T-helper 2 cell (primary cell): ENCODE measurements at regions not wholly inside any gene's neighbourhood (a gene's known extent, or its start where the extent isn't known, plus 50 kb on each side); places are given as distances from the start of the nearest gene placed in this dataset.
"Not testable (repeated sequence)": the region's sequence is repeated elsewhere in the genome, so short reads cannot be mapped to it uniquely, and the experiment has no call there.

Experiments used
- DNase-seq, 5 experiments: peaks; one replicate each; pipeline versions ENCODE4 v3.0.0 to v3.0.0-alpha.2; 2012 to 2022

DNA sequence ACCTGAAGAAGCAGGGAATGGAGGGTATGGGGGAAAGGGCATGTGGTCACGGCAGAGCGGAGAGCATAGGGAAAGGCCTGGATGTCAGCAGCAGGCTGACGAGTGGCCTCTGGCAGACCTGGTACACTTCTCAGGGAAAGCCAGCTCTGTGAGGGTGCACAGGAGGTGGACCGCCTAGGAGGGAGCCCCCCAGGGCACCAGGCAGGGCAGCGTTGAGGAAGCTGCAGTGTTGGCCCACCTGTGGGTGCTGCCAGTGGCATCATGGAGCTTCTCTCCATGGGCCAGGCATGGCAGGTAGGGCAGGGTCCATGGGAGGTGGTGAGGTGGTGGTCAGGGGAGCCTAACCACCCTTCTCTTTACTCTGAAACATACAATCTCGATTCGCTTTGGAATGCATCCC is 143.0 kb upstream of the PITX1 start:
- no peak for DNase-seq

DNA sequence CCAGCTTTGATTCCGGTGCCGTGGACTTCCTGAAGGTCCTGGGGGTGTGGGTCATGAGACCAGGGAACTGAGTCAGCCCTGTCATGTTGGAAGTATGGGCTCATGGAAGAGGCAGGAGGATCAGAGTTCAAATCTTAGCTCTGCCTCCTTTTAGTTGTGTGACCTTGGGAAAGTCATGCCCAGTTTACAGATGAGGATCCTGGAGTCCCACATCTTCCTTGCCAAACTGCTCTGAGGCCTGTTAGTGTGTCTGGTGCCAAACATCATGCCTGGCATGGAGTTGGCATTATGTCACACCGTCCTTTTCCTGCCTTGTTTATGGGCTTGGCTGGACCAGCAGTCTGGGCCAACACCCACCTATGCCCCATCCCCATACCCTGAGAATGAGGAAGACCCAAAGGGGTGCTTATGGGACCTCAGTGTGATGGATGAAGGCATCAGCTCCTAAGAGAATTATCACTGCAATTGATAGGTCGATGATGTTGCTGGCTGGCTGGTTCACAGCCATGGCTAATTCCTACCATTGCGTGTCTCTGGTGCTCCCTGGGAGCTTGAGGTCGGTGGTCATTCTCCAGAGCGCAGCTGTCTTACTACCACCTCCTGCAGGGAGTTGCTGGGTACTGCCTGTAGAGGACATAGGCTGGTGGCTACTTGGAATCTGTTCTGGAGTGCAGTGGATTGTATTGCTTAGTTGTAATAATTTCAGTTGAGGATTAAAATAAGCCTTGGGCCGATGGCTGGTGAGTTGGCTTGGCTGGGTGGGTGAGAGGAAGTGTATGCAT is 140.5 kb upstream of the PITX1 start:
- DNase-seq = no peak

DNA sequence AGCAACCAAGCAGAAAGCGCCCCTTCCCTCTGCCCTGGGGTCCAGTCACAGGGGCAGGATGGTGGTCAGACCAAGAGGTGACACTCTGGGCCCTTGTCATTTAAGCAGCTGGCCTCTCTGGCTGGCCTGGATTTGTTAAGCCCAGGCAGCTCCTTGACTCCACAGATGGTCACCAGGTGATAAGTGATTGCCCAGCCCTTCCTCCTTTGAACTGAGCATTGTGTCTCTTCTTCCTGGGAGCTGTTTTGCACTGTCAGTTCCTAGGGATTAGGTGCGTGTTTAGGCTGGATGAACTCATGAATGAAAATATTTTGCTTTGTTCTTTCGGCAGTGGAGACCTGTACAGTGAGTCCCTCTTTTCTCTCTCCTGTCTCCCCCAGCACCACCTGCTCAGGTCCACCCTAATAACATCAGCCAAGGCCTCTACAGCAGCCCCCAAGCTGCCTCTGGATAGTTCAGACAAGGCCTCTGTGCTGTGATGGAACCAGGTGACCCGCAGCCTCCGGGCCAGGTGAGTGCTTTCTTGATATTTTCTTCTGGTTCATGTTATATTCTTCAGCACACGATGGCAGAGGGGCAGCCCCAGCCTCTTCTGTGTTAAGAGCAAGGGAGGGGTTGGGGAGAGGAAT is 139.7 kb upstream of the PITX1 start:
- no peak for DNase-seq

DNA sequence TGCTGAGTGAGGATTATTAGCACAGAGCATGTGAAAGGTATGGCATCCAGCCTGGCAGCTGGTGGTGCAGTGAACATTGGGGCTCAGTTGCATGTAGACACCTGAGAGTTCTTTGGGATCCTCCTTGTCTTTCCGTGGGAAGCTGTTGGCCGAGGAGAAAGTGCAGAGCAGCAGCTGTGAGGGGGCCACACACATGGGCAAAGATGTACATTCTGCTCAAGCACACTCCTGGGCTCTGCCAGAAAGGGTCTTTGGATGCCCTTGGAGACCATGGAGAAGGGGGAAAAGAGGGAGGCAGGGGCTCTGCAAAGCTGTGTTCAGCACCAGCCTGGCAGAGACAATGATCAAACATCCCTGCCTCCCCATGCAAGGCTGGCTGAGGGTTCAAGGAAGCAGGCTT is 138.7 kb upstream of the PITX1 start:
- DNase-seq = no peak

DNA sequence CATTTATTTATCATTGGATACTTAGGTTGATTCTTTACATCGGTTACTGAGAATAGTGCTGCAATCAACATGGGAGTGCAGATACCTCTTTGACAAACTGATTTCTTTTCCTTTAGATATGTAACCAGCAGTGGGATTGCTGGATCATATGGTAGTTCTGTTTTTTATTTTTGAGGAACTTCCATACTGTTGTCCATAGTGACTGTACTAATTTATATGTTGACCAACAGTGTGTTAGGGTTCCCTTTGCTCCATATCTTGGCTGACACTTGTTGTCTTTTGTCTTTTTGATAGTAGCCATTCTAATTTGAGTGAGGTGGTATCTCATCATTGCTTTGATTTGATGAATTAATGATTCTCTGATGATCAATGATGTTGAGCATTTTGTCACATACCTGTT is 137.3 kb upstream of the PITX1 start:
- DNase-seq = no peak

DNA sequence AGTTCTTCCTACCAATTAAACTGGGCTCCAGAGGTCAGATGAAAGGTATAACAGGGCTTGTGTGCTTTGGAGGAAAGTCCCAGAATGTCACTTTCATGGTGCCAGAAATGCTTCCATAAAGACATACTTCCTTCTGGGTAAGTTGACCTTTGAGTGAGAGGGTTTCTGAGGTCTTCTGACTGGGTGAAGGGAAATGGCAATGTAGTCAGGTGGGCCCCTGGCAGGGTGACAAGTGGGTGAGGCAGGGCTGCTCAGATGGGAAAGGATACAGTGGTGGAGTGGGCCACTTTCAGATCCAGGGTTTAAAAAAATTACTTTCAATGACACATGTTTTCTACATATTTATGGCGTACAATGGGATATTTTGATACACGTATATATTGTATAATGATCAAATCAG is 136.5 kb upstream of the PITX1 start:
- no peak for DNase-seq

DNA sequence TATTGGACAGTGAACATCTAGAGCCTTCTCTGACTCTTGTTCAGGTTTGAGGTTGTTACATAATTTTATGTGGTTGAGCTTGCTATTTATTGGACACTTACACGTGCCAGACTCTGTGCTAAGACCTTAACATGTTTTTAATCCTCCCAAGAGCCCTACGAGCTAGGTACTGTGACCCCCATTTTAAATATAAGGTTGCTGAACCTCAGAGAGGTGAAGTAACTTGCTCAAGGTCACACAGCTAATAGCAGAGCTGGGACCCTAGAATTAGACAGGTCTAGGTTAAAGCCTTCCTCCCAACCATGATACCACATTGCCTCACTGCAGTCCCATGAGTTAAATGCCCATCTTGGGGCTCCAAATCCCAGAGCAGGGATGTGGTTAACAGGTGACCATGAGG is 135.7 kb upstream of the PITX1 start:
- no peak for DNase-seq

DNA sequence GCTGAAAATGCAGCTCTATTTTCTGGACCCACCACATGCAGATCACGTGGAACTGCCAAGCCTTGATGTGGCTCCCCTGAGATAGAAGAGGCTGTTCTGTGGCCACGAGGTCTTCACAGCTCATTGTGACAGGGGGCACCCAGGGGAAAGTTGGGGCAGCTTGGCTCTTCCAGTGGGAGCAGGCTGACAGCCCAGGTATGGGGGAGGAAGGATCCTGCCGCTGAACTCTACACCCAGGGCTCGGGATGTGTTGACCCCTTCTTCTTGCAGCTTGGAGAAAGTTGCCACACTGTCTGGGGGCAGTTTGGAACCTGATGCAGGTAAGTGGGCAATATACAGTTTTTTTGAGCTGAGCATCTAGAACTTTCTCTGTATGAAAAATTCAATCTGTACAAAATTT is 133.6 kb upstream of the PITX1 start:
- DNase-seq = no peak

DNA sequence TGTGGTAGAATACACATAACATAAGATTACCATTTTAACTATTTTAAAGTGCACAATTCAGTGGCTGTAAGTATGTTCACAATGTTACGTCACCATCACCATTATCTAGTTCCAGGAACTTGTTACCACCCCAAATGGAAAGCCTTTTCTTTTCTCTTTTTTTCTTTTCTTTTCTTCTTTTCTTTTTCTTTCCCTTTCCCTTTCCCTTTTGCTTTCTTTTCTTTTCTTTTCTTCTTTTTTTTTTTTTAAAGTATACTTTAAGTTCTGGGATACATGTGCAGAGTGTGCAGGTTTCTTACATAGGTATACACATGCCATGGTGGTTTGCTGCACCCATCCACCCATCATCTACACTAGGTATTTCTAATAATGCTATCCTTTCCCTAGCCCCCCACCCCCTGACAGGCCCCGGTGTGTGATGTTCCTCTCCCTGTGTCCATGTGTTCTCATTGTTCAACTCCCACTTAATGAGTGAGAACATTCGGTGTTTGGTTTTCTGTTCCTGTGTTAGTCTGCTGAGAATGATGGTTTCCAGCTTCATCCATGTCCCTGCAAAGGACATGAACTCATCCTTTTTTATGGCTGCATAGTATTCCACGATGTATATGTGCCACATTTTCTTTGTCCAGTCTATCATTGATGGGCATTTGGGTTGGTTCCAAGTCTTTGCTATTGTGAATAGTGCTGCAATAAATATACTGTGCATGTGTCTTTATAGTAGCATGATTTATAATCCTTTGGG is 131.0 kb upstream of the PITX1 start:
- DNase-seq = not testable (repeated sequence)

DNA sequence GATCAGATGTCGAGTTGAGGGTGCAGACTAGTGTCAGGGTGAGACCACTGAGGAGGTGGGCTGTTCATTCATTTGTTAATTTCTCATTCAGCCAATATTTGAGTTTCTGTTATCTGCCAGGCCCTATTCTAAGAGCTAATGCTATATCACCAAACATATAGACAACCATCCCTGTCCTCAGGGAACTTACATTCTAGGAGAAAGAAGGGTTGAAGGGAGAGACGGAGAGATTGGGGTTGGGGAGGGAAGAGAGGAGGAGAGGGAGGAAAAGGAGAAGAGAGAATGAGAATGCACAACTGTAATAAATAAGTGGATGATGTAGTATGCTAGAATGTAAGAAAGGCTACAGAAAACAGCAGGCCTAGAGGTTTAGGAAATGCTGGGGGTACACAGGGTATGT is 129.9 kb upstream of the PITX1 start:
- DNase-seq = no peak

DNA sequence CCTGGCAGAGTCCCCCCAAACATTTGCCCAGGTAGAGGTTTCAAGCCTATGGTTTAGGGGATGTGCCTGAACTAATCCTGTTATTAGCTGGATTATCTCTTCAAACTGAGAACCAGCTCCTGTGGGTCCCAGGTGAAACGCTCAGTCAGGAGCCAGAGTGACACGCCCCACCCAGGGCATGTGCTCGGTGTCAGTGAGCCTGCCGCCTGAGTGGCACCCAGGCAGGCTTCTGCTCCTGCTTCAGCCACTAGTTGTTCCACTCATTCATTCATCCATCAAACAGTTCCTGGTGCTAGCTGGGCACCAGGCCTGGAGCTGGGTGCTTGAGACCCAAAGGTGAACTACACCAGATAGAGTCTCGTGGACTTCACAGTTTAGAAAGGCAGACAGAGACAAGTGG is 129.4 kb upstream of the PITX1 start:
- no peak for DNase-seq

DNA sequence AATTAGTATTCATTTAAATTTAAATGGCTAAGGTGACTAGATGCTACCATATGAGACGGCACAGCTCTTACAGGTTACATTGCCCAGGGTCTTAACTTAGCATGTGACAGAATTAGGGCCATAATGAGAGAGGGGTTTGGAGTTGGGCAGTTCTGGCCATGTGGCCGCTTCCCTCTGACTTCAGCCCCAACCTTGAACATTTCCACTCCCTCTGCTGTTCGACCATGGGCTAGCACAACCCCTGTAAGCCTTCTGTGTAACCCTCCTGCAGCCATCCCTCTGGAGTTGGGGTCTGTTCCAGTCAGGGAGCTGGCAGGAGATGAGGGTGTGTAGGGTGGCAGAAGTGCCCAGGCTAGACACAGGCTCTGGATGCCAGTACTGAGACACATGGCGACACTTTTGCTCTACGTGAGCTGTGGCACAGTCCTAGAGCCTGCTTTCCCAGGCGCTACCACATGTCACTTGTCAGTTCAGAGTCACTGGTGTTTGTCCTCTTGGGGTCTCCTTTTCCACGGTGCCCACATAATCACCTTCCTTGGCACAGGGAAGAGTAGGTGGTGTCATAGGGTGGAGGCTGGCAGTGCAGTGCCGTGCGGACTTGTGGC is 128.7 kb upstream of the PITX1 start:
- DNase-seq = no peak

DNA sequence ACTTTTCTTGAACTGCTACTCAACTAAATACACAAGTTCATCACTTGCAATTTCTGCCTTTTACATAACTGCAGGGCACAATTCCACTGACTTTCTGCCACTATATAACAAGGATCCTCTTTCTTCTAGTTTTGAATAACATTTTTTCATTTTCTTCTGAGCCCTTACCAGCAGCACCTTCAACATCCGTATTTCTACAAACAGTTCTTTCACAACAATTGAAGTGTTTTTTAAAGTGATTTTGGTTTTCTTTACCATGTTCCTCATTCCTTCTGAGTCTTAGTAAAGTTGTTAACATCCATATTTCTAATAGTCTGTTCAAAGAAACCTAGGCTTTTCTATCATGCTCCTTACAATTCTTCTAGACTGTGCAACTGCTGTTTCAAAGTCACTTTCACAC is 127.2 kb upstream of the PITX1 start:
- no peak for DNase-seq

DNA sequence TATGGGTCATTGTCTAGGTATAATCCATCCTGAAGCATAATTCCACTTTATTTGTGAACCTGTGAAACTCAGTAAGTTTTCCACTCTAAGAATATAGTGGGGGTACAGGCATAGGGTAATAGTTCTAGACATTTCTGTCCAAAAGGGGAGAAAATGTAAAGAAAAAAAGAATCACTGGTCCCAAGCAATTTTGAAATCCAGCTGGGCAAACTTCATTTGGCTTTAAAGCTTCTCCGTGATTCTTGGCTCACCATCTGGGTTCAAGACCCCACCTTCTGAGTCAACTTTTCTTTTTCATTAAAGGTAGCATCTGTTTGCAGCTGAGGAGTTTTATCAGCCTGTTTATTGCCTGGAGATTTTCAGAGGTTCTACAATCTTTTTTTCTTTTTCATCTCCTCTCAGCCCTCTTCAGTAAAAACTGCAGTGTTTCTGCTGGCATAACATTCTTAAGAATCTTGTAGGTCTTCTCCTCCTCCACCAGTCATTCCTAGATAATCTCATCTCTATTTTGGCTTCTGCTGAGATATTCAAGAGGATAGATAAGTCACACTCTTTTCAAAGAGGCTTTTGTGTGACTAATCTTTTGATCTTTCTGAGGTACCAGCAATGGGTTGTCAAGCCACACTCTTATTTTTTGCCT is 126.1 kb upstream of the PITX1 start:
- DNase-seq = no peak

DNA sequence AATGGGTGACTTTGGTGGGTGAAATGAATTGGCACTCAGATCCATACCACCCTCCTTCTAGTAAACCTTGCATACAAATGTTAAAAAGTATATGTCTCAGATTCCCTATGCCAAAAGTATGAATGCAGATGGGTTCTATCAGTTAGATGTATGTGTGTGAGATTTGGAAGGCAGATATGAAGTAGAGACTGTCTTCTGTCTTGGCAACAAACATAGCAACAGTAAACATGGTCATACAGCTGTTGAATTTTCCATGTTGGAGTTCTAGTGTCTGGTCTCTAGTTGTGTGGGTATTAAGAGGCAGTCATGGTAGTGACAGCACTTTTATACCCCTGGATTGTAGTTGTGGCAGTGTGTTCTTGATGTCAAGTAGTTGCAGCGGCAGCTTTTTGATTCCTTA is 125.6 kb upstream of the PITX1 start:
- no peak for DNase-seq

DNA sequence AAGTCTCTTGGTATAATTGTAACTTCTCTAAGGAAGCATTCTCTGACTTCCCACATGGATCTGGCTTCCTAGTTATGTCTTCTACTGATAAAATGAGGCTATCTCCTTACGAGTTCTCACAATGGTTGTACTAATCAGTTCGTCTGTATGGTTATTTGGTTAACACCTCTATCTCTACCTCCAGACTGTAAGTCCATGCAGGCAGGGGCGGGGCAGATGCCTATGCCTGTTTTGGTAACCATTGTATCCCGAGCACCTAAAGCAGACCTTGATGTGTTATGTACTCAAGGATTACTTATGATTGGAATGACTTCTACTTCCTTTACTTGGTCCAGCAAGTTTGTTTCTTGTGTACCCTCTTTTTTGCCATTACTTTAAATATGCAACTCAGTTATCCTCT is 125.0 kb upstream of the PITX1 start:
- no peak for DNase-seq

DNA sequence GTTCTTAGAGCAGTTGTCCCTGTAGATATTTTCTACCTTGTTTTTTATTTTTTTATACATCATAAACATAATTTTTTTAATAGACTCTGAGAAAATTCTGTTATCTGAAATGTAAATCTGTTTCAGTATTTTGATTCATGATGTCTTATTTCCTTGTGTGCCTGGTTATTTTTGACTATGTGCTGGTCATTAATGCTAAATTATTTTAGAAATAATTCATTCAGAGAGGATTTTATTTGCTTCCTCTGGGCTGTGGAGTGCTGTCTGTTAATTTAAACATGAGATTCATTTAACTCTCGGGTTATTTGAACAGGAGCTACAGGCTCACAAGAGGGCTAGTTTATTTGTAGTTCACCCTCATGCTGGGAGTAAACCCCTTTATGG is 124.3 kb upstream of the PITX1 start:
- DNase-seq = no peak

DNA sequence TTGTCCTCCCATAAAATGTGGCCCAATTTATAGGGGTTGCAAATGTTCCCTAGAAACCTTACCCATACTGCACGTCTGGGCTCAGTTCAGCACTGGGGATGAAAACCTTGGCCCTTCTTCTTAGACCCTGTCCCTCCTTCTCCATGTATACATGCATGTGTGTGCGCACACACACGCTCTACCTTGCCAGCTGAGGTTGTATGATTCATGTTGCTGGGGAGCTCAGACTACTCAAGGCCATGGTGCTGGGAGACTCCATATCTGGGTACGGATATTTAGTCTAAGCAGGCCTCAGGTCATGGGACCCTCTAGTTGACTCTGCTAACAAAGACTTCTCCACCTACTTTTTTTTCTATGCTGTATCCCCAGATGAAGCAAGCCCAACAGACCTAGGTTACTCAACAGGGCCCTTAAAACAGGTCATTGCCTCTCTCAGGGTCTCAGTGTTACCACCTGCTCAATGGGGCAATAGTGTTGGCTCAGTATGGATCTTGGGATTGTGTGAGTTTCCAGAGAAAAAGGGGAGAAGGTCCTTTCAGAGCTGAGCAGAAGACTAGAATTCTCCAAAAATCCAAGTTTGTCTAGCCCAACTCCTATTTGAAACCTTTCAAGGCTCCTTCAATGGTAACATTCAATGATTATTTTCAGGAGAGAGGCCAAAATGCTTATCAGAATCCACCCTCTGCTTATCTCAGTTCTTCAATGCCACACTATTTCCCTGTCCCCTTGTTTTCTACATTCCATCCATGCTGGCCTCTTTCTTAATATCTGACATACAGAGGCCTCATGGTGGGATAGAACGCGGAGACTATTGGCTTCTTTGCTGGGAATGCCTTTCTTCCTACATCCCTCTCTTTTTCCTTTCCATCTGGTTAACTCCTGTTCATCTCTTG is 123.6 kb upstream of the PITX1 start:
- no peak for DNase-seq

DNA sequence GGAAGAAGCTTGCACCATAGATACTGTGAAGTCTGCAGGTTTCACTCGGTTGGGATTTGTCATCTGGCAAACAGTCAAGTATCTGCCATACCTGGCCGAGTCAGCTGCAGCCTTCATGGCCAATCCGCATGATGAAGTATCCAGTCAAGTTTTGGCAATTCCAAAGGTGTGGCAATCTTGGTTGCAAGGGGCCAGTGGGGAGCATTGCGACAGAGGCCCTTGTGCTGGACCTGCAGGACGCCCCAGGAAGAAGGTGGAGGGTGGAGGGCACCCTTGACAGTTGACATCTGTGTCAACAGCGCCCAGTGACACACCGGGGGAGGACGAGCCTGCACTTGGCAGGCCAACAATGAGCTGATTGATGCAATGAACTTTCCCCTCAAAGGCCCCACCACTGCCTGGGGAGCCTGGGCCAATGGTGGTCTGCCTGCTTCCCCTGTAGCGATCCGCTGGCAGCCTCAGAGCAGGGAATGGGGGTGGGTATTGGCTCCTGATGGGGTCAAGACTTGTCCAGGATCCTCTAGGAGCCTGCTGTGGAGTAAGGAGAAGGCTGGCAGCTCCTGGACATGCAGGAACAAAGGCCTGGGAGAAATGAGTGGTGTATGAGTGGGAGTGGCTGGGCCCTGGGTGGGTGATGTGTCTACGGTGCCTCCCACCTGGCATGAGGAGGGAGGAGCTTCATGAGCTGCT is 122.8 kb upstream of the PITX1 start:
- no peak for DNase-seq

DNA sequence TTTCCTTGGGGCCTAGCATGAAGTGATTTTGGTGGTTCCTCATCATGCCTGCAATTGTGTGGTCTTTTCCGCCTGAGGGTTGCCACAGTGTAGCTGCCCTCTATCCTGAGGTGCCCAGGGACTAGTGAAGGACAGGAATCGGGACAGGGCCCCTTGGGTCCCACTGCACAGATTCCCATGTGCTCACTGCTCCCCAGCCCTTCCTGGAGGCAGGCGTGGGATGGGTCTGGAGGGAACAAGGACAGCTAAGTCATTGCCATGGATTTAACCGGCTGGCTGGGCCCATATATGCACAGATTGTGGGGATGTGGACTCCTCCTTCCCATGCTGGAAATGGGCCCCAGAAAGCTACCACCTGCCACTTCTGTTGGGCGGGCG is 122.3 kb upstream of the PITX1 start:
- DNase-seq = no peak

DNA sequence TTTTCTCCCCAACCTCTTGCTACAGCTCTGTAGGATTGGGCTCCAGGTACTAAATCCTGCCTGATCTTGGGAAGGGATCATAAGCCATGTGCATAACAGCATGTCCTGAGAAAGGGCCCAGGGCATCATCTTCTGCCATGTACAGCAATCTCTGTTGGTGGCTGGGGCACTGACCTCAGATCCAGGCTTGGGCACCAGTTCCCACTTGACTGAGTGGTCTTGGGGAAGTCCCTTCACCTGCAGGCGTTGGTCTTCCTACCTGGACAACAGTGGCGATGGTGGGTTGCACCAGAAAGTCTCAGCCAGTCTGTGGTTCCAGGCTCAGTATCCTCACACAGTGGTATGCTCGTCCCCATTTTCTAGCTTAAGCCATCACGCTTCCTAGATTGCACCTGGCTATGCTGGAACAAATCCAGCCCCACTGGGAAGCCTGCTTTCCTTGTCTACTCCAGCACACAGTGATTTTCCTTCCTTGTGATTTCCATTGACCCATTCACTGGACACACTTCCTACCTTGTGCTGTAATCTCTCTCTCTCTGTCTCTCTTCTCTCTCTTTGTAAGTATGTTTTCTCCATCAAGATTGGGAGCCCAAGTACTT is 121.7 kb upstream of the PITX1 start:
- DNase-seq = no peak
